Immature natural killer cell (primary cell): ENCODE measurements at regions not wholly inside any gene's neighbourhood (a gene's known extent, or its start where the extent isn't known, plus 50 kb on each side); places are given as distances from the start of the nearest gene placed in this dataset.

Experiments
- DNase-seq, 3 donors: peaks; one replicate each; pipeline ENCODE4 v3.0.0; 2022; ENCODE audit warnings: mixed read lengths in 1 of 3
- H3K27ac Mint-ChIP-seq, 6 donors: one replicate each; pipeline ENCODE4 v1.8.0; 2020; ENCODE audit warnings: mixed read lengths in 6 of 6, mild to moderate bottlenecking in 5 of 6, inconsistent platforms in 4 of 6, moderate library complexity in 3 of 6
- H3K27me3 Mint-ChIP-seq, 3 donors: one replicate each; pipeline ENCODE4 v1.8.0; 2020 to 2021; ENCODE audit warnings: low read depth in 3 of 3, mild to moderate bottlenecking in 3 of 3, mixed read lengths in 3 of 3, moderate library complexity in 3 of 3, inconsistent platforms in 1 of 3
- H3K36me3 Mint-ChIP-seq, 3 donors: one replicate each; pipeline ENCODE4 v1.8.0; 2020; ENCODE audit warnings: mixed read lengths in 3 of 3, inconsistent platforms in 2 of 3, mild to moderate bottlenecking in 2 of 3
- H3K4me1 Mint-ChIP-seq, 2 donors: one replicate each; pipeline ENCODE4 v1.8.0; 2020; ENCODE audit warnings: inconsistent platforms in 2 of 2, mild to moderate bottlenecking in 2 of 2, mixed read lengths in 2 of 2, moderate library complexity in 1 of 2
- H3K4me3 Mint-ChIP-seq, 5 donors: one replicate each; pipeline ENCODE4 v1.8.0; 2020; ENCODE audit warnings: mild to moderate bottlenecking in 5 of 5, mixed read lengths in 5 of 5, inconsistent platforms in 3 of 5, moderate library complexity in 3 of 5
- H3K9me3 Mint-ChIP-seq, 6 donors: one replicate each; pipeline ENCODE4 v1.8.0; 2020; ENCODE audit warnings: mild to moderate bottlenecking in 6 of 6, mixed read lengths in 6 of 6, inconsistent platforms in 4 of 6, moderate library complexity in 3 of 6

GRCh38 chr12:127399451-127399850 is 867.5 kb upstream of the TMEM132C start:
- no peak overlapping the region for H3K4me3 Mint-ChIP-seq
- no peak for DNase-seq
- no peaks in the 10 kb centered on the region for H3K9me3 Mint-ChIP-seq
- no peaks in the 10 kb centered on the region for H3K36me3 Mint-ChIP-seq
- peaks cover 0 to 3% (median 2%) of the 10 kb centered on the region in 3 donors for H3K27me3 Mint-ChIP-seq
- no peak overlapping the region for H3K27ac Mint-ChIP-seq
- no peaks in the 10 kb centered on the region for H3K4me1 Mint-ChIP-seq

DNA sequence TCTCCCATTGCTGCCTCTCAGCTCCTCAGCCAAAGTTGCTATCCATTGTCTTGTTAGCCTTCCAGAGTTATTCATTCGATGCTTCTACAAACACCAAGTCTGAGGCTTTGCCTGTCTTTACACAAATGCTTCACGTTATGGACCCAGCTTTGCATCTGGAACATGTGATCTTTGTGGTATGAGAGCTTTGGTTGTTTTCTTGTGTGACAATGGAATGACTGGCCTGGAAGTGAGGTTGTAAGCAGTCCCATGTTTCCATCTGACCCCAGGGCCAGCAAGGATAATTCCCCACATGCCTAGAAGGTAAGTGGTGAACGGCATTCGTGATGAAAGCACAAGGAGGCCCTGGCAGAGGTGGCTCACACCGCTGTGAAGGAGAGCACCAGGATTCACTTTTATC is 866.7 kb upstream of the TMEM132C start:
- no peaks in the 10 kb centered on the region for H3K4me1 Mint-ChIP-seq

DNA sequence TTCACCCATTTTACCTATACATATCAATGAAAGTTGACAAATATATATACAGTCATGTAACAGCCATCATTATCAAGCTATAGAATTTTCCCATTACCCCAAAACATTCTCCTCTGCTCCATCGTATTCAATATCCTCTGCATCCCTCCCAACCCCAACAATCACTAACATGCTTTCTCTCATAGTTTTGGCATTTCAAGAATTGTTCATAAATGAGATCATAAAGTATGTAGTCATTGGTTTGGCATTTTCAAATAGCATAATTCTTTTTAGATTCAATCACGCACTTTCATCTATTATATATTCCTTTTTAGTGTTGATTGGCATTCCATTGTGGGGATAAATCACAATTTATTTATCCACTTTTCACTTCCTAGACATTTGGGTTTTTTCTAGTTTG is 866.0 kb upstream of the TMEM132C start:
- H3K4me1 Mint-ChIP-seq, result no peaks in the 10 kb centered on the region
- H3K9me3 Mint-ChIP-seq, result peaks cover 0 to under 1% (median 0%) of the 10 kb centered on the region in 6 donors
- no peak for DNase-seq
- H3K4me3 Mint-ChIP-seq, result no peak overlapping the region
- H3K27ac Mint-ChIP-seq, result no peak overlapping the region
- H3K36me3 Mint-ChIP-seq, result no peaks in the 10 kb centered on the region
- H3K27me3 Mint-ChIP-seq, result no peaks in the 10 kb centered on the region

More for the DNA sequence above, 866.7 kb upstream of the TMEM132C start:
- no peaks in the 10 kb centered on the region for H3K36me3 Mint-ChIP-seq
- no peak overlapping the region for H3K27ac Mint-ChIP-seq
- DNase-seq, result no peak
- no peaks in the 10 kb centered on the region for H3K9me3 Mint-ChIP-seq
- no peak overlapping the region for H3K4me3 Mint-ChIP-seq
- no peaks in the 10 kb centered on the region for H3K27me3 Mint-ChIP-seq

GRCh38 chr12:127401536-127401935 is 865.4 kb upstream of the TMEM132C start:
- no peaks in the 10 kb centered on the region for H3K27me3 Mint-ChIP-seq
- no peak for DNase-seq
- H3K36me3 Mint-ChIP-seq, result no peaks in the 10 kb centered on the region
- H3K27ac Mint-ChIP-seq, result no peak overlapping the region
- H3K4me1 Mint-ChIP-seq, result no peaks in the 10 kb centered on the region
- H3K9me3 Mint-ChIP-seq, result peaks cover 0 to 4% (median 0%) of the 10 kb centered on the region in 6 donors
- no peak overlapping the region for H3K4me3 Mint-ChIP-seq

DNA sequence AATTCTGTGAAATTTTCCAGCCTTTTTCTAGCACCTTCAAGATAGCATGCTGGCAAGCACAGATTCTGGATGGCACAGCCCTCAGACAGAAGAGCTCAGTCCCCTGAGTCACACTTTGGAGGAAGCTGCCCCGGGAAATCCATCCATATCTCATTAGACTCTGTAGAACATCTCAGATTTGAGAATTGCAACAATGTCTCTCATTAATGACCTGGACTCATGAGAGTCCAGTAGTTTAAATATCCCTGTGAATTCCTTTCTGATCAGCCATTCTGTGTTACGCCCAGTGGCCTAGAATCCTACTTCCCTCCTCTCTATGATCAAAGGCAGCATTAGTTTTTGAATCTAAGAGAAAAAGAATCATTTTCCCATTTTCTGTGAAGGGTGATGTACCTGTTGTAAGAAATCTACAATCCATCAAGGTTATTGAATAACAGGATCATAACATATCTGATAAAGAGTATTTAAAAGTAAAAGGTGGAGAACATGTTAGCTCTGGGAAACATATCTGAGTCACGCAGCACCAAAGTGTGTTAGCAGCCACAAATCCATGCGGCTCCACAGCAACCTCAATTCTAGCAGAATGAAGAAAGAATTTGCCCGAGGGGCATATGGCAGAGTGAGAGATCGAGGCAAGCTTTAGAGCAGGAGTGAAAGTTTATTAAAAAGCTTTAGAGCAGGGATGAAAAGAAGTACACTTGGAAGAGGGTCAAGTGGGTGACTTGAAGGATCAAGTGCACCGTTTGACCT is 855.6 kb upstream of the TMEM132C start:
- H3K9me3 Mint-ChIP-seq, result peaks cover 0 to 6% (median under 1%) of the 10 kb centered on the region in 6 donors
- DNase-seq, result no peak
- peaks cover 0 to 3% (median 2%) of the 10 kb centered on the region in 3 donors for H3K27me3 Mint-ChIP-seq
- H3K4me3 Mint-ChIP-seq, result no peak overlapping the region
- H3K27ac Mint-ChIP-seq, result no peak overlapping the region
- no peaks in the 10 kb centered on the region for H3K4me1 Mint-ChIP-seq
- H3K36me3 Mint-ChIP-seq, result no peaks in the 10 kb centered on the region

GRCh38 chr12:127411981-127412380 is 855.0 kb upstream of the TMEM132C start:
- Mint-ChIP-seq H3K4me3 (no peak overlapping the region), H3K4me1 (no peaks in the 10 kb centered on the region), H3K9me3 (peaks cover 0 to 8% (median under 1%) of the 10 kb centered on the region in 6 donors), H3K36me3 (no peaks in the 10 kb centered on the region), H3K27ac (no peak overlapping the region), H3K27me3 (peaks cover 0 to 3% (median 3%) of the 10 kb centered on the region in 3 donors)
- DNase-seq, result no peak

- DNase-seq, result no peak
- H3K27me3 Mint-ChIP-seq, result peaks cover 0 to 3% (median 3%) of the 10 kb centered on the region in 3 donors
- H3K4me3 Mint-ChIP-seq, result no peak overlapping the region
- no peaks in the 10 kb centered on the region for H3K36me3 Mint-ChIP-seq
- no peaks in the 10 kb centered on the region for H3K4me1 Mint-ChIP-seq
- peaks cover 0 to 9% (median 1%) of the 10 kb centered on the region in 6 donors for H3K9me3 Mint-ChIP-seq
- no peak overlapping the region for H3K27ac Mint-ChIP-seq
Measured at GRCh38 chr12:127412866-127413265, 854.1 kb upstream of the TMEM132C start.

GRCh38 chr12:127414186-127414585 is 852.8 kb upstream of the TMEM132C start:
- Mint-ChIP-seq H3K9me3 (peaks cover 0 to 9% (median under 1%) of the 10 kb centered on the region in 6 donors), H3K27me3 (peaks cover 0 to 3% (median 3%) of the 10 kb centered on the region in 3 donors), H3K4me1 (no peaks in the 10 kb centered on the region)

DNA sequence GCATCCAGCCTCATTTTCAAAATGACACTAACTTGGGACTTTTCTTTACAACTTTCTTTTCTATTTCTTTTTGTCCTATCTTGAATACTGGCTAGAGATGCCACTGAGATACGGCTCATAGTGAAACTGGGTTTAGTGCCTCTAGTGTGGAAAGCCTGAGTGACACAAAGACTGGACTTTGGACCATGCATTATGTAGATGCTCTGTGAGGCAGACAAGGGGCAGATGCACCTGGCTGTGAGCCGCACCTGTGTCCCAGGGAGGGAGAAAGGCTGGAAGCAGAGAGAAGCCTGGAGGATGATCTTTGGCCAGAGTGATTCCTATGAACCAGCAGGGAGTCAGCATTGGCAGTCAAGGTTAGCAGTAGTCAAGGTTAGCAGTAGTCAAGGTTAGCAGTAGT is 852.3 kb upstream of the TMEM132C start:
- H3K27ac Mint-ChIP-seq, result no peak overlapping the region
- H3K4me3 Mint-ChIP-seq, result no peak overlapping the region
- no peaks in the 10 kb centered on the region for H3K4me1 Mint-ChIP-seq
- H3K27me3 Mint-ChIP-seq, result peaks cover 0 to 3% (median 3%) of the 10 kb centered on the region in 3 donors
- no peak for DNase-seq
- no peaks in the 10 kb centered on the region for H3K36me3 Mint-ChIP-seq
- H3K9me3 Mint-ChIP-seq, result peaks cover 0 to 9% (median under 1%) of the 10 kb centered on the region in 6 donors

More at GRCh38 chr12:127414186-127414585, 852.8 kb upstream of the TMEM132C start:
- no peak for DNase-seq
- no peak overlapping the region for H3K27ac Mint-ChIP-seq
- no peaks in the 10 kb centered on the region for H3K36me3 Mint-ChIP-seq
- no peak overlapping the region for H3K4me3 Mint-ChIP-seq

- H3K4me1 Mint-ChIP-seq, result no peaks in the 10 kb centered on the region
- no peak for DNase-seq
- H3K4me3 Mint-ChIP-seq, result no peak overlapping the region
- peaks cover 0 to 3% (median 3%) of the 10 kb centered on the region in 3 donors for H3K27me3 Mint-ChIP-seq
- no peaks in the 10 kb centered on the region for H3K36me3 Mint-ChIP-seq
- H3K9me3 Mint-ChIP-seq, result peaks cover 0 to 6% (median 2%) of the 10 kb centered on the region in 6 donors
- H3K27ac Mint-ChIP-seq, result no peak overlapping the region
Measured at GRCh38 chr12:127416796-127417195, 850.2 kb upstream of the TMEM132C start.

DNA sequence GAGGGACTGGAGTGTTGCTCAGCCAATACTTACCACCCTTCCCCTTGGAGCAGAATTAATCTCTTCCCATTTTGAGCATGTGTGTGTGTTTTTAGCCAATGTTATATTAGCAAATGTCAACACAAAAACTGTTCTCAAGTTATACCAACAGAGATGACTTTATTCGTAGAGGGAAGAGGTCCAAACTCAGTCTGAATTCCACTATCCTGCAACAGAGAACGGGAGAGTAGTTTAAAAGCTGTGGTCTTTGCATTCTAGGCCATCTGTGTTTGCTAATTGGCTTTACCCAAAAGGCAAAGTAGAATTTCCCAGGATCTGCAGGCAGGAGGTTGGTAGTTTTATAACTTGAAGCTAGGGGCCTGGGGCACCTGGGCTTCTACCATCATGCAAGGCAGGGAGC is 847.9 kb upstream of the TMEM132C start:
- Mint-ChIP-seq H3K9me3 (peaks cover 0 to 11% (median 2%) of the 10 kb centered on the region in 6 donors), H3K4me1 (no peaks in the 10 kb centered on the region)

DNA sequence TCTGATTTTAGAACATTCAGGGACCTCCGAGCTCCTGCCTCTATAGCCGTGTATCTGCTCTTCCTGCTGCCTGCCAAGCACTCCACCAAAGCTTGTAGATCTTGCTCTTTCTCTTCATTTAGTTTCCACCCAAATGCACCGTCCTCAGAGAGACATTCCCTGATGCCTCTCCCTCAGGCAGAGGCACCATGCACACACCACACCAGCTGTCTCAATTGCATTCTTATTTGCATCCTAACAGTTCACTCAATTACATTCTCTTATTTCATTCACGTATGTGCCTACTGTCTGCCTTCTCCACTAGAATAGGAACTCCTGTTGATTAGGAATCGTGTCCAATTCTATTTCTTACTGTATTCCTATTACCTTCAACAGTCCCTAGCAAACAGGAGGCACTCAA is 845.4 kb upstream of the TMEM132C start:
- Mint-ChIP-seq H3K36me3 (no peaks in the 10 kb centered on the region), H3K4me1 (no peaks in the 10 kb centered on the region), H3K27me3 (peaks cover 0 to 5% (median 2%) of the 10 kb centered on the region in 3 donors), H3K9me3 (peaks cover 0 to 11% (median 2%) of the 10 kb centered on the region in 6 donors), H3K4me3 (no peak overlapping the region), H3K27ac (no peak overlapping the region)
- DNase-seq, result no peak

More for the DNA sequence above, 847.9 kb upstream of the TMEM132C start:
- peaks cover 0 to 3% (median 3%) of the 10 kb centered on the region in 3 donors for H3K27me3 Mint-ChIP-seq
- no peak overlapping the region for H3K4me3 Mint-ChIP-seq
- H3K27ac Mint-ChIP-seq, result no peak overlapping the region
- no peaks in the 10 kb centered on the region for H3K36me3 Mint-ChIP-seq
- DNase-seq, result no peak

- H3K4me1 Mint-ChIP-seq, result no peaks in the 10 kb centered on the region
- no peak for DNase-seq
- peaks cover 0 to 11% (median 0%) of the 10 kb centered on the region in 6 donors for H3K9me3 Mint-ChIP-seq
- H3K27ac Mint-ChIP-seq, result no peak overlapping the region
- H3K36me3 Mint-ChIP-seq, result no peaks in the 10 kb centered on the region
- no peak overlapping the region for H3K4me3 Mint-ChIP-seq
- H3K27me3 Mint-ChIP-seq, result peaks cover 0 to 5% (median 0%) of the 10 kb centered on the region in 3 donors
Measured at GRCh38 chr12:127422935-127423566, 843.9 kb upstream of the TMEM132C start.

- Mint-ChIP-seq H3K27ac (no peak overlapping the region), H3K9me3 (peaks cover 0 to 11% (median under 1%) of the 10 kb centered on the region in 6 donors), H3K36me3 (no peaks in the 10 kb centered on the region), H3K4me3 (no peak overlapping the region), H3K27me3 (peaks cover 0 to 12% (median 4%) of the 10 kb centered on the region in 3 donors), H3K4me1 (no peaks in the 10 kb centered on the region)
- DNase-seq, result no peak
Measured at GRCh38 chr12:127425474-127425873, 841.5 kb upstream of the TMEM132C start.
